HG03159 (cell line): ENCODE measurements at regions not wholly inside any gene's neighbourhood (a gene's known extent, or its start where the extent isn't known, plus 50 kb on each side); places are given as distances from the start of the nearest gene placed in this dataset.
A peak's percentile ranks its signal among the peaks of the same experiment; 100 is the strongest.

Source experiments
- ATAC-seq: cut with Tn5 transposase; IDR thresholded peaks from one replicate; pipeline ENCODE4 v1.9.1; 2021; ENCODE audit warnings: mild to moderate bottlenecking, moderate library complexity; ENCODE audit not compliant: unreplicated experiment

GRCh38 chr2:147712051-147712450, 132.8 kb upstream of the ACVR2A start:
- peak; percentile 42 for ATAC-seq

DNA sequence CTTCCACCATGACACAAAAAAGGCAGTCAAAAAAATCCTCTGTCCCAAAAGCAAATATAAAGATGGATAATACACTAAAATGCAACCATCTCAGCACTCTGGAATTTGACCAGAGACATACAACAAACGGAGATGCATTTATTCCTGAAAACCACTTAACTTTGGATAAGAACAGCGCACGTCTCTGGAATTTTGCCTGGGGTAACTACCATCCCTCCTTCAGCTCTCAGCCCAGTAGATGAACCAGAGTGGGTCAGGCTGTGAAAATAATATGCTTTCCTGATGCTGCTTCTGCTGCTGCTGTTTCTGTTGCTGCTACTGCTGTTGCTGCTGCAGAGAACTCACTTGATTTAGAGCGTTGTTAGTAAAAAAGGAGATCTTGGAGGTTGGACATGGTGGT, 133.8 kb upstream of the ACVR2A start:
- no peak for ATAC-seq

DNA sequence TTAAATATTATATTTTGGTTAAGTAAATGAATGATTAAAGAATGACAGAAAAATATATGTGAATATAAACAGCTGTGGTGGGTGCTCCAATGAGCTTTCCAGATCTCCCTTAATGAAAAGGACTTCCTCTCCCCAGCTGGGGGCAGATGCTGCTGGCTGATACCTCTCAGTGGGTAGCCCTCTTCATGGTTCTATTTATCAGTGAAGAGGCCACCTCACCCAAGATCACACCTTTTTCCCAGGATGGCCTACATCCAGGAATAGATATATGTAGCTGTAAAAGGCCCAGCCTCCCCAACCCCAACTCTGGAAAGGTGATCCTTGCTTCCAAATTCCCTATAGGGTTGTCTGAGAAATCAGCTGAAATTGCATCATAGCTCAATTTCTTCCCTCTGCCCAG, 135.2 kb upstream of the ACVR2A start:
- no peak for ATAC-seq

- ATAC-seq, result no peak
Measured at GRCh38 chr2:147703171-147703570, 141.7 kb upstream of the ACVR2A start.

DNA sequence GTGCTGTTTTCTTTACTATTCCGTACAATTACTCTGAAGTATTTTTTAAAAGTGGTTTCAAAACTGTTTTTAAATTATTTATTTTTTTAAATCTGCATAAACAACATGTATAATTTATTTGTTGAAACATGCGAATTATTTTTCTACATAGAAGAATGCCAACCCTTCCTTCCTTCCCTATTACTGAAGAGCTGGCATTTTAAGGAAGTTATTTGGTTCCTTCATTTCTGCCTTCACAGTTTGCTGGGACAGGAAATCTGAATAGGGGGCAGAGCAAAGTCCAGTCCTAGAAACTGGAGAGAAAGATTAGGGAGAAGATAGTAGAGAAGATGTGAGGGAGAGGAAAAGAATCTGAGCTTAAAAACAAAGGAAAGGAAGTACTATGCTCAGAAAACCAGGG, 146.7 kb upstream of the ACVR2A start:
- ATAC-seq, result no peak

DNA sequence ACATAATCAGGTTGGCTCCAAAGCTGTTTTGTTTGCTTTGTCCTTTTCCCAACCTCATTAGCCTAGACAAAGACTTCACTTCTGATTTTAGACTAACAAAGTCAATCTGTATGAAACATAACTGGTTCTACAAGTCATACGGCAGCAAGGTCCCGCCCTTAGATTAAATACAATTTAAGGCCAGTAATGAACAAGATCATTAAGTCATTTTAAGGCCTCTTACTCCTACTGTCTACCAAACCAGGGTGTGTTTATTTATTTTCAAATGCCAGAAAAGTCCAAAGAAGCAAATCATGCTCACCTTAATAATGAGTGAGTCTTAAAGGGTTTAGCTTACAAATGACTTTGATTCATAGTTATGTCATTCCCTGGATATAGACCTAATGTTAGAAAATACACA, 148.4 kb upstream of the ACVR2A start:
- no peak for ATAC-seq

DNA sequence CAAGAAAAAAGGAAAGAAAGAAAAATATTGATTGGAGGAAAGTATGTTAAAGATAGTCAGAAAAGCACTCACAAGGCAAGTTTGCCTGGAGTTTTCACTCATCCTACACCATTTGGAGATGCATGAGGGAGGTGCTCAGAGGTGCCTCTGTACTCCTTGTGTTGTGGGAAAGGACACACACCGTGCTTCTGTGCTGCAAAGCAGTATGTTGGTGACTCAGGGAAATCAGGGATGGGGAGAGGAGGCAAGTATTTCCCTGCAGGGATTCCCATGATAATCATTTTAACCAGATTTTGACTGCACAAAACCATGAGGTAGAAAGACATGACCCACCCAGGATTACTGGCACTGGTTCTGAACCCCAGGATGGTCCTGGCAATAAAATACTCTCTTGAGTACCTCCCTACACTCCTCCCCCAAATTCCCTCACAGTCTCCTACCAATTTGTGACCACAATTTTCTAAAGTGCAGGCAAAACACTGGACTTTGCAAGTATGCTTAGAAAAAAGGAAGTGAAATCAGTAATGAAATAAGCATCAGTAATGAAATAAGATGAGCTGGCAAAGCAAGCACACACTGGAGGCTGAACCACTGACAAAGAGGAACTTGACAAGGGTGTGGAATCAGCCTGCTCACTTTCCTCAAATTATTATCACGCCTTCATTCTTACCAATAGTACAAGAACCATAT, 155.5 kb upstream of the ACVR2A start:
- peak; percentile 99 for ATAC-seq

- ATAC-seq, result no peak
Measured at GRCh38 chr2:147688242-147688641, 156.6 kb upstream of the ACVR2A start.

DNA sequence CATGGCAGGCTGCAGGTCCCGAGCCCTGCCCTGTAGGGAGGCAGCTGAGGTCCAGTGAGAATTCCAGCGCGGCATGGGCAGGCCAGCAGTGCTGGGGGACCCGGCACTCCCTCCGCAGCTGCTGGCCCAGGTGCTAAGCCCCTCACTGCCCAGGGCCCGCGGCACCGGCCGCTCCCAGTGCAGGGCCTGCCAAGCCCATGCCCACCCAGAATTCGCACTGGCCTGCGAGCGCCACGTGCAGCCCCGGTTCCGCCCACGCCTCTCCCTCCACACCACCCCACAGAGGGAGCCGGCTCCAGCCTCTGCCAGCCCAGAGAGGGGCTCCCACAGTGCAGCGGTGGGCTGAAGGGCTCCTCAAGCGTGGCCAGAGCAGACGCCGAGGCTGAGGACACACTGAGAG, 158.5 kb upstream of the ACVR2A start:
- ATAC-seq, result no peak

DNA sequence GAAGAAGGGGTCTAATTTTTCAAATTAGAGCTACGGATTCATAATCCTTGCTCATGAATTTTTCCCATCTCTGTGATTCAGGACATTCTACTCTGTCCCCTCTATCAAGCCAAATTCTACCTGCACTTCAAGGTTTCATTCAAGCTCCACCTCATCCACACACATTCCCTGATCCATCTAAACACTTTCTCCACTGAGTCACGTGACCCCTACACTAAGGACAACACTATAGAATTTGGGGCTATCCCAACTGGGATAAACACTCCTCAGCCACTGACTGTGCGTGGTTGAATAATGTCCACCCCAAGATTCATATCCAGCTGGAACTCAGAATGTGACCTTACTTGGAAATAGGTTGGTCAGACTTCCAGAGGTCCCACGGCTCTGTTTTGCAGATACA, 159.9 kb upstream of the ACVR2A start:
- no peak for ATAC-seq

GRCh38 chr2:147683380-147683779, 161.4 kb upstream of the ACVR2A start:
- ATAC-seq, result no peak

GRCh38 chr2:147681093-147681492, 163.7 kb upstream of the ACVR2A start:
- ATAC-seq, result no peak

DNA sequence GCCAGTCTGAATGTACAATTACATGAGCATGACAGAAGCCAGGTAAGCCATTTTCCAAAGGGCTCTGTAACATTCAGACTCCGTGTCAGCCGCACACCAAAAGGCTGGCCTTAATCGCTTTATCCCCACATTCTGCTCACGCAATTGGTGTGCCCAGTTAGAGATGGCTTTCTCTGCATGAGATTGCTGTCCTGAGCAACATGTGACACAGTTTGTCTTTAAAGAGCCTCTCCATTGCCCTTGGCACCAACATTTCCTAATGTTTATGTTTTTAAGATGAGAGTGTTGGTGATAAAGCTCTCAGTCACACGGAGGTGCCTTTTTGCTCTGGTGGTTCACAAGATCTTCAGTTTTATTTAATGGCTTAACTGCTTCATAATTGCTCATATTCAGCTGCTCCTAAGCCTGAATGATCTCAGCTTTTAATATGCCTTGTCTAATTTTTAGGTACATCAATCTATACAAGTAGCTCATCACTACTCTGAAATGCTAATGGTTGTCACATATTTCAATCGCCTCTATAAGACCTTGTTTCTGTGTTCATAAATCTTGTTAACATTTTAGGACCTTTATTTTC, 164.8 kb upstream of the ACVR2A start:
- no peak for ATAC-seq

- ATAC-seq, result no peak
Measured at GRCh38 chr2:147679191-147679954, 165.5 kb upstream of the ACVR2A start.

GRCh38 chr2:147665105-147665504, 179.7 kb upstream of the ACVR2A start:
- no peak for ATAC-seq

- peak; percentile 19 for ATAC-seq
Measured at GRCh38 chr2:147663962-147664361, 180.9 kb upstream of the ACVR2A start.

- ATAC-seq, result peak; percentile 84
Measured at GRCh38 chr2:147663153-147663961, 181.5 kb upstream of the ACVR2A start.

DNA sequence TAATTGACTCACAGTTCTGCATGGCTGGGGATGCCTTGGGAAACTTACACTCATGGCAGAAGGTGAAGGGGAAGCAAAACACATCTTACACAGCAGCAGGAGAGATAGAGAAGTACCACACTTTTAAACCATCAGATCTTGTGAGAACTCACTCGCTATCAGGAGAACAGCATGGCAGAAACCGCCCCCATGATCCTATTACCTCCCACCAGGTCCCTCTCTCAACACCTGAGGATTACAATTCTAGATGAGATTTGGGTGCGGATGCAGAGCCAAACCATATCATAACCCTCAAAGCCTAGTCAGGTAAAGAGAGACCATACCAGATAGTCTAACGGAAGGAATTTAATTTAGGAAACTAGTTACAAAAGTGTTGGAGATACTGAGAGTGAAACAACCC, 182.6 kb upstream of the ACVR2A start:
- no peak for ATAC-seq

GRCh38 chr2:147660680-147661079, 184.1 kb upstream of the ACVR2A start:
- no peak for ATAC-seq

DNA sequence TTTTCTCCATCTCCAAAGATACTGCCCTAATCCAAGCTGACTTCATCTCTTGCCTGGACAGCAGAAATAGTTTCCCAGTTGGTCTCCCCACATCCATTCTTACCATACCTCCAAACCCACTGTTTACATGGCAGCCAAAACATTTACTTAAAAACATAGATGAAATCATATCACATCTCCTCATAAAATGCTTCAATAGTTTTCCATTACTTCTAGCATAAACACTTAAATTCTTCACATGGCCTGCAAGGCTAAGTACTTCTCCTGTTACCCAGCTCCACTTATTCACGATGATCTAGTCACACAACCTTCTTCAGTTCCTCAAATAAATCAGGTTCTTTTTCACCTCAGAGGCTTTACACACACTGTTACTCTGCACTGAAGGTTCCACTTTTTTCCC, 185.8 kb upstream of the ACVR2A start:
- ATAC-seq, result no peak
